GM12878 (cell line): ENCODE measurements at regions not wholly inside any gene's neighbourhood (a gene's known extent, or its start where the extent isn't known, plus 50 kb on each side); places are given as distances from the start of the nearest gene placed in this dataset.

ENCODE experiments used
- ATAC-seq: fragments of 200-7000 bp; cut with Tn5 transposase; 3 replicates; pipeline ENCODE4 v1.9.1; 2020; ENCODE audit warnings: mild to moderate bottlenecking, moderate library complexity
- BruUV-seq: library from RNA; stranded (reverse); fragments of 400-500 nt; replicated peaks from 2 replicates; lab custom pipeline; 2021; lab: Mats Ljungman, UMichigan
- CTCF ChIA-PET: fragments of 300-600 bp; sonication (Branson Sonifier 250); formaldehyde crosslinking; extraction: SDS; loops from one replicate; lab custom pipeline; 2021; ENCODE audit warnings: inconsistent platforms; lab: Yijun Ruan, JAX
- POLR2A ChIA-PET: fragments of 350-600 bp; formaldehyde crosslinking; extraction: SDS; loops from one replicate; lab custom pipeline; 2021; ENCODE audit warnings: inconsistent platforms; lab: Charles Lee
- RAD21 ChIA-PET: fragments of 300-600 bp; sonication (Branson Sonifier 250); formaldehyde crosslinking; loops from one replicate; lab custom pipeline; 2023; ENCODE audit warnings: antibody characterized with exemption; ENCODE audit not compliant: unreplicated experiment; lab: Charles Lee
- SMC1A ChIA-PET: fragments of 300-600 bp; sonication (Branson Sonifier 250); formaldehyde crosslinking; loops from one replicate; lab custom pipeline; 2023; ENCODE audit not compliant: unreplicated experiment, uncharacterized antibody; lab: Charles Lee
- DNase-seq: peaks from one replicate; pipeline ENCODE4 v3.0.0-alpha.2; 2011; ENCODE audit warnings: low read depth, low spot score
- FAIRE-seq: peaks from 3 replicates; lab custom pipeline; 2011; peaks lifted over from hg19 to GRCh38; lab: Jason Lieb, UNC
- H2AFZ ChIP-seq: 2 replicates; pipeline ENCODE4 v1.6.0; 2011; ENCODE audit warnings: low read depth, low read length, control low read depth; ENCODE audit not compliant: control insufficient read depth
- H3K27ac ChIP-seq: 2 replicates; pipeline ENCODE4 v1.5.1; 2011; ENCODE audit warnings: control low read depth; ENCODE audit not compliant: control insufficient read depth, insufficient read depth
- H3K27me3 ChIP-seq, 2 experiments: replicated peaks in 1 of 2; 2 replicates each; pipeline versions ENCODE4 v1.6.0 to v1.6.1; 2011; ENCODE audit warnings: low read length in 1 of 2; ENCODE audit not compliant: control insufficient read depth in 2 of 2, insufficient read depth in 2 of 2
- H3K36me3 ChIP-seq, 2 experiments: 2 replicates each; pipeline ENCODE4 v1.5.1; 2011; ENCODE audit warnings: low read length in 1 of 2; ENCODE audit not compliant: control insufficient read depth in 2 of 2, insufficient read depth in 2 of 2
- H3K4me1 ChIP-seq: 2 replicates; pipeline ENCODE4 v1.6.1; 2011; ENCODE audit warnings: mild to moderate bottlenecking, low read length, moderate library complexity, mixed read lengths; ENCODE audit not compliant: control insufficient read depth, insufficient read depth
- H3K4me2 ChIP-seq: 2 replicates; pipeline ENCODE4 v1.6.0; 2011; ENCODE audit warnings: control low read depth; ENCODE audit not compliant: control insufficient read depth, insufficient read depth
- H3K4me3 ChIP-seq: fragments of 200-600 bp; sonication (generic); 2 replicates; pipeline ENCODE4 v1.5.1; 2016
- H3K79me2 ChIP-seq: 2 replicates; pipeline ENCODE4 v1.6.0; 2011; ENCODE audit warnings: low read length; ENCODE audit not compliant: control insufficient read depth, insufficient read depth
- H3K9ac ChIP-seq: 2 replicates; pipeline ENCODE4 v1.8.0; 2011; ENCODE audit warnings: low read length, control low read depth, mixed read lengths; ENCODE audit not compliant: control insufficient read depth, insufficient read depth
- H3K9me3 ChIP-seq: replicated peaks from 3 replicates; pipeline ENCODE4 v1.5.1; 2011; ENCODE audit warnings: mild to moderate bottlenecking, low read length; ENCODE audit not compliant: control insufficient read depth, insufficient read depth
- H4K20me1 ChIP-seq: 2 replicates; pipeline ENCODE4 v1.6.0; 2011; ENCODE audit not compliant: control insufficient read depth, insufficient read depth
- BRCA1 ChIP-seq: IDR thresholded peaks from 2 replicates; pipeline ENCODE4 v1.6.1; 2011; ENCODE audit warnings: low read depth, low read length, improper control_type of control experiment
- CBX5 ChIP-seq: sonication (generic); IDR thresholded peaks from 2 replicates; pipeline ENCODE4 v1.6.1; 2016; ENCODE audit warnings: low read depth, moderate library complexity, mild to moderate bottlenecking, inconsistent platforms
- IKZF2 ChIP-seq, 2 experiments: fragments of 450-650 bp; IDR thresholded peaks; 2 replicates each; pipeline ENCODE4 v1.6.1; 2017; ENCODE audit warnings: mild to moderate bottlenecking in 2 of 2, moderate library complexity in 2 of 2
- KLF5 ChIP-seq: fragments of 450-650 bp; IDR thresholded peaks from 2 replicates; pipeline ENCODE4 v1.6.1; 2014; ENCODE audit warnings: mild to moderate bottlenecking; ENCODE audit not compliant: partially characterized antibody
- NFXL1 ChIP-seq: fragments of 450-650 bp; IDR thresholded peaks from 2 replicates; pipeline ENCODE4 v1.6.1; 2017; ENCODE audit warnings: antibody characterized with exemption, mild to moderate bottlenecking, borderline replicate concordance
- RAD51 ChIP-seq: fragments of 450-650 bp; IDR thresholded peaks from 2 replicates; pipeline ENCODE4 v1.6.1; 2016; ENCODE audit warnings: moderate library complexity, mild to moderate bottlenecking, inconsistent platforms
- RUNX3 ChIP-seq: IDR thresholded peaks from 2 replicates; pipeline ENCODE4 v1.6.1; 2012; ENCODE audit warnings: low read length, inconsistent platforms
- WGBS: methylation state at CpG from one replicate; pipeline ENCODE4 v1.1.6; 2016; ENCODE audit warnings: low lambda C conversion rate; ENCODE audit not compliant: insufficient replicate concordance, insufficient coverage; ENCODE audit errors: missing lambda C conversion rate; 5-methylcytosine and 5-hydroxymethylcytosine counted together
- in situ Hi-C: fragments of 300-500 bp; cut with MboI; formaldehyde crosslinking; loops from 9 replicates; pipeline ENCODE4 v1.14.3; 2018; ENCODE audit warnings: mixed read lengths
- intact Hi-C: fragments of 100-400 bp; cut with micrococcal nuclease; formaldehyde crosslinking; loops from one replicate; pipeline ENCODE4 v1.14.2; 2022; ENCODE audit not compliant: unreplicated experiment
- TF ChIP-seq, protein P1 (sequence below): fragments of 450-650 bp; formaldehyde crosslinking; IDR thresholded peaks from 2 replicates; pipeline ENCODE4 v1.5.0; 2022; ENCODE audit warnings: mild to moderate bottlenecking, missing genetic modification characterization
- TF ChIP-seq, protein P2 (sequence below): fragments of 450-650 bp; IDR thresholded peaks from 2 replicates; pipeline ENCODE4 v1.6.1; 2014; ENCODE audit warnings: mild to moderate bottlenecking

DNA sequence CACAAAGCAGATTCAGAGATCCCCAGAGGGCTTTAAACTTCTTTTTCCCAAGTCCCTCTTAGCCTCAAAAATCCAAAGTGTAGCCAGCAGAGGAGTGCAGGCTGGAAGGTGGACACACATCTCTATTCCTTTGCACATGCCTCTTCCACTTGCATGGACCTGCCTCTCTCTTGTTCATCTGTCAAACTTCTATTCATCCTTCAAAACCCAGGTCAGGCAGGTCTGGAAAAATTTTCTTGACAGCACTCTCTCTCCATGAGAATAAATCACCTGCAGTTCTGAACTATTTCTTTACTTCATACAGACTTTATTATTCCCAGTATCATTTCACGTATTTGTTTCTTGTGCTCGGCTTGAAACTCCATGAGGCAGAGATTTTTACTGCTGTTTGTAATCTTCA is 127.5 kb downstream of the SS18 start (continued):
- TF ChIP-seq BRCA1 (no peak), CBX5 (no peak), NFXL1 (no peak), IKZF2 (IDR thresholded peaks at IDR 0.05) (no peak)
- TF ChIP-seq, protein P1, sequence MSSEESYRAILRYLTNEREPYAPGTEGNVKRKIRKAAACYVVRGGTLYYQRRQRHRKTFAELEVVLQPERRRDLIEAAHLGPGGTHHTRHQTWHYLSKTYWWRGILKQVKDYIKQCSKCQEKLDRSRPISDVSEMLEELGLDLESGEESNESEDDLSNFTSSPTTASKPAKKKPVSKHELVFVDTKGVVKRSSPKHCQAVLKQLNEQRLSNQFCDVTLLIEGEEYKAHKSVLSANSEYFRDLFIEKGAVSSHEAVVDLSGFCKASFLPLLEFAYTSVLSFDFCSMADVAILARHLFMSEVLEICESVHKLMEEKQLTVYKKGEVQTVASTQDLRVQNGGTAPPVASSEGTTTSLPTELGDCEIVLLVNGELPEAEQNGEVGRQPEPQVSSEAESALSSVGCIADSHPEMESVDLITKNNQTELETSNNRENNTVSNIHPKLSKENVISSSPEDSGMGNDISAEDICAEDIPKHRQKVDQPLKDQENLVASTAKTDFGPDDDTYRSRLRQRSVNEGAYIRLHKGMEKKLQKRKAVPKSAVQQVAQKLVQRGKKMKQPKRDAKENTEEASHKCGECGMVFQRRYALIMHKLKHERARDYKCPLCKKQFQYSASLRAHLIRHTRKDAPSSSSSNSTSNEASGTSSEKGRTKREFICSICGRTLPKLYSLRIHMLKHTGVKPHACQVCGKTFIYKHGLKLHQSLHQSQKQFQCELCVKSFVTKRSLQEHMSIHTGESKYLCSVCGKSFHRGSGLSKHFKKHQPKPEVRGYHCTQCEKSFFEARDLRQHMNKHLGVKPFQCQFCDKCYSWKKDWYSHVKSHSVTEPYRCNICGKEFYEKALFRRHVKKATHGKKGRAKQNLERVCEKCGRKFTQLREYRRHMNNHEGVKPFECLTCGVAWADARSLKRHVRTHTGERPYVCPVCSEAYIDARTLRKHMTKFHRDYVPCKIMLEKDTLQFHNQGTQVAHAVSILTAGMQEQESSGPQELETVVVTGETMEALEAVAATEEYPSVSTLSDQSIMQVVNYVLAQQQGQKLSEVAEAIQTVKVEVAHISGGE (CRISPR knock-in tag), result no peak
- TF ChIP-seq, protein P2, sequence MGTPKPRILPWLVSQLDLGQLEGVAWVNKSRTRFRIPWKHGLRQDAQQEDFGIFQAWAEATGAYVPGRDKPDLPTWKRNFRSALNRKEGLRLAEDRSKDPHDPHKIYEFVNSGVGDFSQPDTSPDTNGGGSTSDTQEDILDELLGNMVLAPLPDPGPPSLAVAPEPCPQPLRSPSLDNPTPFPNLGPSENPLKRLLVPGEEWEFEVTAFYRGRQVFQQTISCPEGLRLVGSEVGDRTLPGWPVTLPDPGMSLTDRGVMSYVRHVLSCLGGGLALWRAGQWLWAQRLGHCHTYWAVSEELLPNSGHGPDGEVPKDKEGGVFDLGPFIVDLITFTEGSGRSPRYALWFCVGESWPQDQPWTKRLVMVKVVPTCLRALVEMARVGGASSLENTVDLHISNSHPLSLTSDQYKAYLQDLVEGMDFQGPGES, result no peak

DNA sequence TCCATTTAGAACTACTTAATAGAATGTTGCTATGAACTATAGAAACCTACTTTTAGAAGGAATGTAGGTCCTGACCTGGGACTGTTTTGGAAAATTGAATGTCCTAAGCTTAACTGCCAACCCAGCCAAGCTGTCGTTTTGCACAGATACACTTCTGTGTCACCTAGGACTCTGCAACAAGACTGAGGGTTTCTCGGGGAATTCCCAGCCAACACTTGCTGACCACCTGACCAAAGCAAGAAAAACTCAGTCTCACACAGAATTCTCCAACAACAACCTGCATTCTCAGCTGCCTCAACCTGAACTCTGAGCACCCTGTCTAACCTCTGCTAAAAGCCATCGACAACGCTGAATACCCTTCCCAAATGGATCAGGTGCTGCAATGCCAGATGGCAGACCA is 128.2 kb downstream of the SS18 start:
- no peak for FAIRE-seq
- no peak overlapping the region for H3K4me2 ChIP-seq
- in situ Hi-C loops, result no loop called here
- intact Hi-C loops, result no loop called here
- H3K9me3 ChIP-seq, result no peaks in the 10 kb centered on the region
- no peak overlapping the region for H3K9ac ChIP-seq
- no peaks in the 10 kb centered on the region for H3K4me1 ChIP-seq
- BruUV-seq, result no TSS peak
- POLR2A ChIA-PET, result no interaction called here
- RAD21 ChIA-PET, result no interaction called here
- H4K20me1 ChIP-seq, result no peaks in the 10 kb centered on the region
- no peak overlapping the region for H3K4me3 ChIP-seq
- no peak for TF ChIP-seq KLF5
- TF ChIP-seq RUNX3, result peak; percentile 35
- TF ChIP-seq RAD51, result peak; percentile 64
- TF ChIP-seq, all 136 proteins: peak for 2
- WGBS, result 60% methylated on average over 4 of the region's 4 CpGs
- no peak for DNase-seq
- ChIA-PET CTCF (no interaction called here), SMC1A (no interaction called here)
- ATAC-seq, result peak; percentile 93
- no peaks in the 10 kb centered on the region for H3K36me3 ChIP-seq
- H3K27ac ChIP-seq, result no peak overlapping the region
- H2AFZ ChIP-seq, result no peak overlapping the region
- H3K79me2 ChIP-seq, result no peaks in the 10 kb centered on the region
- no peaks in the 10 kb centered on the region for H3K27me3 ChIP-seq
